ENCODE measurements at regions not wholly inside any gene's neighbourhood (a gene's known extent, or its start where the extent isn't known, plus 50 kb on each side); places are given as distances from the start of the nearest gene placed in this dataset.

DNA sequence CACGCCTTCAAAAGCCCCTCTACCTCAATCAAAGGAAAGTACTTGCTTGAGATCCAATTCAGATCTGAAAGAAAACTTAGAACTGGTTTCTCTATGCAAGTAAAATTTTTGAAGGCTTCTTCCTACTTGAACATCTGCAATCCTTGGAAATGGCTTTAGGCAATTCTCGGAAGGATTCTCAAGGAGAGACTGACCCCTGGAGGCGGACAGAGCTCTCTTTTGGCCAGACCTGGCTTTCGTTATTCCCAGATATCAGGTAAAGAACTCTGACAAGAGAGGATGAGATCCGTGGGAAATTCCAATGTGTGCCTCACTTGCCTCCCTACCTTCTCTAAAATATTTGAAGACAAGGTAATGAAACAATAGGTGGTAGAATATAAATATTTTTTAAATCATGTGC lies 670.3 kb upstream of the FAM241A start:
- TF ChIP-seq EZH2 (IDR thresholded peaks at IDR 0.05; ENCODE audit: borderline replicate concordance, insufficient read depth, low read depth, low read length, poor library complexity, severe bottlenecking): no peak
- TF ChIP-seq, protein P1, sequence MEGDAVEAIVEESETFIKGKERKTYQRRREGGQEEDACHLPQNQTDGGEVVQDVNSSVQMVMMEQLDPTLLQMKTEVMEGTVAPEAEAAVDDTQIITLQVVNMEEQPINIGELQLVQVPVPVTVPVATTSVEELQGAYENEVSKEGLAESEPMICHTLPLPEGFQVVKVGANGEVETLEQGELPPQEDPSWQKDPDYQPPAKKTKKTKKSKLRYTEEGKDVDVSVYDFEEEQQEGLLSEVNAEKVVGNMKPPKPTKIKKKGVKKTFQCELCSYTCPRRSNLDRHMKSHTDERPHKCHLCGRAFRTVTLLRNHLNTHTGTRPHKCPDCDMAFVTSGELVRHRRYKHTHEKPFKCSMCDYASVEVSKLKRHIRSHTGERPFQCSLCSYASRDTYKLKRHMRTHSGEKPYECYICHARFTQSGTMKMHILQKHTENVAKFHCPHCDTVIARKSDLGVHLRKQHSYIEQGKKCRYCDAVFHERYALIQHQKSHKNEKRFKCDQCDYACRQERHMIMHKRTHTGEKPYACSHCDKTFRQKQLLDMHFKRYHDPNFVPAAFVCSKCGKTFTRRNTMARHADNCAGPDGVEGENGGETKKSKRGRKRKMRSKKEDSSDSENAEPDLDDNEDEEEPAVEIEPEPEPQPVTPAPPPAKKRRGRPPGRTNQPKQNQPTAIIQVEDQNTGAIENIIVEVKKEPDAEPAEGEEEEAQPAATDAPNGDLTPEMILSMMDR (IDR thresholded peaks at IDR 0.05): no peak

Measured in B cell (primary cell).